GM23248 (cell line): ENCODE measurements at regions not wholly inside any gene's neighbourhood (a gene's known extent, or its start where the extent isn't known, plus 50 kb on each side); places are given as distances from the start of the nearest gene placed in this dataset.

Experiments
- EZH2 ChIP-seq: fragments of 200-600 bp; sonication (generic); IDR thresholded peaks from 2 replicates; pipeline ENCODE4 v1.6.1; 2018; ENCODE audit warnings: antibody characterized with exemption, mild to moderate bottlenecking; ENCODE audit not compliant: insufficient read depth, poor library complexity, severe bottlenecking
- EZH2phosphoT487 ChIP-seq: fragments of 200-600 bp; sonication (generic); IDR thresholded peaks from 2 replicates; pipeline ENCODE4 v1.6.1; 2018; ENCODE audit warnings: antibody characterized with exemption, moderate library complexity, mild to moderate bottlenecking, low read depth; ENCODE audit not compliant: insufficient read depth

DNA sequence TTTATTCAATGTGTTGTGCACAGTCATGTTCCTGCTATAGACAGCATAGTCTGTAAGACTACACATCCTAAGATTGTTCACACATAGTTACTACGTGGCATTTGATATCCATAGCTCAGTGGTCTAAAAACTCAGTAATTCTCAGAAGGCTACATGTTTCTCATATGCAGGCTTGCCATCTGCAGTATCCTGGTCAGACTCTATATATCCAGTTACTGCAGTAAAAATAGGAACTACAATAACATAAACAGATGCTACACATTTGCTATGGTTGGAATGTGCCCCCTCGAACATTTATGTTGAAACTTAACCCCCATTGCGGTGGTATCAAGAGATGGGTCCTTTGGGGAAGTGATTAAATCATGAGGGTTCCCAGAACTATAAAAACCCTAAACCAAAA lies 1377.8 kb upstream of the LRRTM3 start:
- TF ChIP-seq EZH2phosphoT487, result no peak
- TF ChIP-seq EZH2, result no peak
